ENCODE measurements at regions not wholly inside any gene's neighbourhood (a gene's known extent, or its start where the extent isn't known, plus 50 kb on each side); places are given as distances from the start of the nearest gene placed in this dataset.

DNA sequence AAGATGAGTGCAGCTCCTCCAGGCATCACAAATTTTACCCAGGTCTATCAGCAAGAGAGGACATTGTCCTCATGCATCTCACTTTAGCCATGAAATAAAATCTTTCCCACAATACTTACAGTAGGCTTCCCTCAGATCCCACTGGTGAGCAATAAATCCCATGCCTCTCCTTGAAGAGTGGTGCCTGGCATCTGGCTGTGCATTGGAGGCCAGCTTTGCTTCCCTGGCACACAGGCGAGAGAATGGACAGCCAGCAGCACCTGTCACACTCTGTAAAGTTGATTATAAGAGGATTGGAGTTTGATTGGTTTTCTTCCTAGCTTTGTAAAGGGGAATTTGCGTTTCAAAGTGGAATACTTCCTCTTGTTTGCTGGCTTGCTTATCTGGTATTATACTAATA lies 1153.9 kb downstream of the AACS start:
- intact Hi-C loops (cut with DNase I): no loop called here
- no peak overlapping the region for H3K27ac ChIP-seq
- no peaks in the 10 kb centered on the region for H3K9me3 ChIP-seq
- H3K27me3 ChIP-seq: no peaks in the 10 kb centered on the region
- ATAC-seq (no peak), DNase-seq (no peak)
- no peaks in the 10 kb centered on the region for H3K36me3 ChIP-seq
- no peak overlapping the region for H3K4me3 ChIP-seq
- TF ChIP-seq, protein P1, sequence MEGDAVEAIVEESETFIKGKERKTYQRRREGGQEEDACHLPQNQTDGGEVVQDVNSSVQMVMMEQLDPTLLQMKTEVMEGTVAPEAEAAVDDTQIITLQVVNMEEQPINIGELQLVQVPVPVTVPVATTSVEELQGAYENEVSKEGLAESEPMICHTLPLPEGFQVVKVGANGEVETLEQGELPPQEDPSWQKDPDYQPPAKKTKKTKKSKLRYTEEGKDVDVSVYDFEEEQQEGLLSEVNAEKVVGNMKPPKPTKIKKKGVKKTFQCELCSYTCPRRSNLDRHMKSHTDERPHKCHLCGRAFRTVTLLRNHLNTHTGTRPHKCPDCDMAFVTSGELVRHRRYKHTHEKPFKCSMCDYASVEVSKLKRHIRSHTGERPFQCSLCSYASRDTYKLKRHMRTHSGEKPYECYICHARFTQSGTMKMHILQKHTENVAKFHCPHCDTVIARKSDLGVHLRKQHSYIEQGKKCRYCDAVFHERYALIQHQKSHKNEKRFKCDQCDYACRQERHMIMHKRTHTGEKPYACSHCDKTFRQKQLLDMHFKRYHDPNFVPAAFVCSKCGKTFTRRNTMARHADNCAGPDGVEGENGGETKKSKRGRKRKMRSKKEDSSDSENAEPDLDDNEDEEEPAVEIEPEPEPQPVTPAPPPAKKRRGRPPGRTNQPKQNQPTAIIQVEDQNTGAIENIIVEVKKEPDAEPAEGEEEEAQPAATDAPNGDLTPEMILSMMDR (IDR thresholded peaks at IDR 0.05): no peak
- H3K4me1 ChIP-seq: no peaks in the 10 kb centered on the region

DNA sequence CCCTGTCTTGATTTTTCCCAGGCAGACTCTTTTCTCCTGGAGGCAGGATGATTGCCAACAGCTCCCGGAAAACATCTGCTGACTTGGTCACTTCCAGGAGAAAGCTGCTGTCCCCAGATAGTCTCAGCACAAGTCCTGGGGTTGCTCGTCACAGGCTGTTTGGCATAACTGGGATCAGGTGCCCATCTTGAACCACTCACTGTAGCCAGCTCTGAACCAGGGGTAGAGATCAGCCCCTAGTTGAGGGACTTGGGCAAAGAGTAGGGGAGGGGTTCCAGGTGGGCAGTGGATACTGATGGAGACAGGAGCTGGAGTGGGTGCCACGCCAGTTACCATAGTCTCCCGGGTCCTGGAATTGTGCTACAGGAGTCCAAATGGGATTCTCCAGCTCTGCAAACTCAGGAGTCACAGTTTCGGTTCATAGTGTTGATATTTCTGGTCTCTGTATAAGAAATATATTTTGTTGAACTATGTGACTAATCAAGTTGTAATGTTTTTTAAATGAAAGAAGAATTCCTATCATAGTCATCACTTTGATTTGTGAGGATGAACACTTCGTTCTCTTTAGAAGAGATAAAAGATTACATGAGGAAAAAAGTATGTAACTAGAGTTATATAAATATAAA lies 1154.5 kb downstream of the AACS start:
- intact Hi-C loops (cut with DNase I): no loop called here
- no peaks in the 10 kb centered on the region for H3K36me3 ChIP-seq
- ATAC-seq: no peak
- no peak overlapping the region for H3K27ac ChIP-seq
- no peaks in the 10 kb centered on the region for H3K9me3 ChIP-seq
- DNase-seq: no peak
- H3K27me3 ChIP-seq: no peaks in the 10 kb centered on the region
- TF ChIP-seq, protein P1 (IDR thresholded peaks at IDR 0.05): no peak
- no peak overlapping the region for H3K4me3 ChIP-seq
- no peaks in the 10 kb centered on the region for H3K4me1 ChIP-seq

DNA sequence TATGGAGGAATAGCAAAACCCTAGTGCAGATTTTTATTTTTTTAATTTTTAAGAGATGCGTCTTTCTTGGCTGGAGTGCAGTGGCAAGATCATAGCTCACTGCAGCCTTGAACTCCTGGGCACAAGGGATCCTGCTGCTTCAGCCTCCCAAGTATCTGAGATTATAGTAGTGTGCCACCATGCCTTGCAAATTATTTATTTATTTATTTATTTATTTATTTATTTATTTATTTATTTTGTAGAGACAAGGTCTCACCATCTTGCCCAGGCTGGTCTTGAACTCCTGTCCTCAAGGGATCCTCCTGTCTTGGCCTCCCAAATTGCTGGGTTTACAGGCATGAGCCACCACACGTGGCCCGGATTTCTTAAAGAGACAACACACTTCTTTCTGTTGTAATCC lies 1158.8 kb downstream of the AACS start:
- TF ChIP-seq, protein P1 (IDR thresholded peaks at IDR 0.05): no peak
- DNase-seq (no peak), ATAC-seq (no peak)
- no peaks in the 10 kb centered on the region for H3K4me1 ChIP-seq
- H3K9me3 ChIP-seq: no peaks in the 10 kb centered on the region
- no peak overlapping the region for H3K27ac ChIP-seq
- no peak overlapping the region for H3K4me3 ChIP-seq
- no peaks in the 10 kb centered on the region for H3K27me3 ChIP-seq
- intact Hi-C loops (cut with DNase I): no loop called here
- H3K36me3 ChIP-seq: no peaks in the 10 kb centered on the region

DNA sequence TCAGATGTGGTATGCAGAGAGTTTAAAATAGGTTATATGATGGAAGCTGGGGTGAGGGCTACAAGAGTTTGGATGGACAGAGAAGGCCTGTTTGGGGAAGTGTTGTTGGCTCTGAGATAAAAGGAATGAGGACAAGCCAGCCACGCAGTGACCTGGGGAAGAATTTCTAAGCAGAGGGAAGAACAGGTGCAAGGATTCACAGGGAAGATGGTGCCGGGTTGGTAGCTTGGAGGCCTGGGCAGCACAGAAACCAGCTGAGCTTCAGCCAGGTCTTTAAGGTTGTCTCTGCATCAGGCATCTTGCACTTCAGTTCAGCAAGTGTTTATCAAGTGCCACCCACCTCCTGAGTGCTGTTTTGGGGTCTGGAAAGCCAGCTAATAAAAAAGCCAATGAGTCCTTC lies 1163.7 kb downstream of the AACS start:
- intact Hi-C loops (cut with DNase I): no loop called here
- TF ChIP-seq, protein P1 (IDR thresholded peaks at IDR 0.05): no peak
- Histone ChIP-seq H3K36me3 (no peaks in the 10 kb centered on the region), H3K27ac (no peak overlapping the region), H3K4me1 (no peaks in the 10 kb centered on the region), H3K4me3 (no peak overlapping the region), H3K9me3 (no peaks in the 10 kb centered on the region), H3K27me3 (no peaks in the 10 kb centered on the region)
- DNase-seq: no peak
- no peak for ATAC-seq

DNA sequence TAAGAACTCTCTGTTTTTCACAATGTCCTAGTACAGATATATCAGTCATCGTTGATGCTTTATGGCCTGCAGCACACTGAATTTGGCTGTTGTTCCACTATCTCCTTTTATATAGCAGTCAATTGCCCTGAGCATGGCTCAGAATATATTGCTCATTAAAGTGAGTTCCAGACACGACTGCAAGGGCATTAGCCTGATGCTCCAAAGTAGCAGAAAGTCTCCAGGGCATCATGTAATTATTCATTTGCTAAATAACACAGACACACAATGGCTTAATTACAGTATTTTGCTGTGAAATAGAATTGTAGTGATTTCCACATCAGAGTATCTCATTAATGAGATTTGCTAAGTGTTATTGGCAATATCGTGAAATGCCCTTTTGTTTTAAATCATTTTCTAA lies 1167.5 kb downstream of the AACS start:
- DNase-seq: no peak
- TF ChIP-seq, protein P1 (IDR thresholded peaks at IDR 0.05): no peak
- intact Hi-C loops (cut with DNase I): no loop called here
- H3K36me3 ChIP-seq: no peaks in the 10 kb centered on the region
- no peak overlapping the region for H3K4me3 ChIP-seq
- no peaks in the 10 kb centered on the region for H3K4me1 ChIP-seq
- H3K9me3 ChIP-seq: no peaks in the 10 kb centered on the region
- H3K27ac ChIP-seq: no peak overlapping the region
- no peaks in the 10 kb centered on the region for H3K27me3 ChIP-seq
- ATAC-seq: no peak

DNA sequence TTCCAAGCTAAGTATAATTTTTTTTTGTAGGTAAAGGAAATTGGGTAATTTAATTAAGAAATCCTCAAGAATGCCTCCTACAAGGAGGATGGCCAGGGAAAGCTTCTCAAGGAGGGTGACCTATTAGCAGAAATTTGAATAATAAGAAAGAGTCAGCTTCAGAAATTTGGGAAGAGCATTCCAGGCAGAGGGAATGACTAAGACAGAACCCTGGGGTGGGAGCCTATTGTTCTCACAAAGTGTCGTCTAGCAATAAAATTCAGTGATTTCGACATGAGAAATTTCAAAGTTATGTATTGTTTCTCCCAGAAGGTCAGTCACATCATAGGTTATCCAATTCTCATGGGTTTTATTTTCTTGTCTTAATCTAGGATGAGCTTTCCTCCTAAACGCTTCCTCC lies 1168.4 kb downstream of the AACS start:
- intact Hi-C loops (cut with DNase I): no loop called here
- TF ChIP-seq, protein P1 (IDR thresholded peaks at IDR 0.05): no peak
- no peak overlapping the region for H3K4me3 ChIP-seq

More for the DNA sequence above, 1168.4 kb downstream of the AACS start:
- DNase-seq: no peak
- ATAC-seq: no peak
- Histone ChIP-seq H3K36me3 (no peaks in the 10 kb centered on the region), H3K4me1 (no peaks in the 10 kb centered on the region), H3K27ac (no peak overlapping the region), H3K27me3 (no peaks in the 10 kb centered on the region), H3K9me3 (no peaks in the 10 kb centered on the region)

Data from upper lobe of right lung (tissue), 1 donor.